ENCODE measurements at regions not wholly inside any gene's neighbourhood (a gene's known extent, or its start where the extent isn't known, plus 50 kb on each side); places are given as distances from the start of the nearest gene placed in this dataset.
"Not testable (repeated sequence)": the region's sequence is repeated elsewhere in the genome, so short reads cannot be mapped to it uniquely, and the experiment has no call there.

- not testable (repeated sequence) for H3K27me3 ChIP-seq (ENCODE audit: insufficient read depth, poor library complexity, severe bottlenecking); H3K4me3 ChIP-seq (replicated peaks; ENCODE audit: insufficient read depth, low read length); H3K27ac ChIP-seq (replicated peaks)
- peak; percentile 56; the same call in 1 of the 2 replicates for TF ChIP-seq SPI1 (IDR thresholded peaks at IDR 0.05; ENCODE audit: borderline replicate concordance, low read depth)
- peak in 1 of 2 experiments; percentile 63 for DNase-seq (ENCODE audit: low read depth in 1 of 2, low spot score in 1 of 2)
Observed at GRCh38 chr1:194058268-194058667, 871.9 kb upstream of the B3GALT2 start.

DNA sequence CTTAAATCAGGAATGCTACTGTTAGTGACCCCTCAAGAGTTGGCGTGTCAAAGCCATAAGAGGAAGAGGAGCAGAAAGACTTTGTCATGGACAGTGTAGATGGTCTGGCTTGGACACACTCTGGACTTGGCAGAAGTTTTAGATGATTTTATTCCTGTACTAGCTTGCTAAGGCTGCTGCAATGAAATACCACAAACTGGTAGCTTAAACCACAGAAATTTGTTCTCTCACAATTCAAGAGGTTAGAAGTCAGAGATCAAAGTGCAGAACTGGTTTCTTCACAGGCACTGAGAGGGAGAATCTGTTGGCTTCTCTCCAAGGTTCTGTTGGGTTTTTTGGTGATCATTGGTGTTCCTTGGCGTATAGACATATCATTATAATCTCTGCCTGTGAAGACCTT, 869.8 kb upstream of the B3GALT2 start:
- no peak overlapping the region for H3K4me3 ChIP-seq (replicated peaks; ENCODE audit: insufficient read depth, low read length)
- no peak for TF ChIP-seq CTCF (IDR thresholded peaks at IDR 0.05; ENCODE audit: insufficient read depth, low read length)
- TF ChIP-seq SPI1 (IDR thresholded peaks at IDR 0.05; ENCODE audit: borderline replicate concordance, low read depth) = no peak; the same call in 1 of the 2 replicates
- no peak for TF ChIP-seq GABPA (IDR thresholded peaks at IDR 0.05; ENCODE audit: low read depth)
- TF ChIP-seq, protein P1, sequence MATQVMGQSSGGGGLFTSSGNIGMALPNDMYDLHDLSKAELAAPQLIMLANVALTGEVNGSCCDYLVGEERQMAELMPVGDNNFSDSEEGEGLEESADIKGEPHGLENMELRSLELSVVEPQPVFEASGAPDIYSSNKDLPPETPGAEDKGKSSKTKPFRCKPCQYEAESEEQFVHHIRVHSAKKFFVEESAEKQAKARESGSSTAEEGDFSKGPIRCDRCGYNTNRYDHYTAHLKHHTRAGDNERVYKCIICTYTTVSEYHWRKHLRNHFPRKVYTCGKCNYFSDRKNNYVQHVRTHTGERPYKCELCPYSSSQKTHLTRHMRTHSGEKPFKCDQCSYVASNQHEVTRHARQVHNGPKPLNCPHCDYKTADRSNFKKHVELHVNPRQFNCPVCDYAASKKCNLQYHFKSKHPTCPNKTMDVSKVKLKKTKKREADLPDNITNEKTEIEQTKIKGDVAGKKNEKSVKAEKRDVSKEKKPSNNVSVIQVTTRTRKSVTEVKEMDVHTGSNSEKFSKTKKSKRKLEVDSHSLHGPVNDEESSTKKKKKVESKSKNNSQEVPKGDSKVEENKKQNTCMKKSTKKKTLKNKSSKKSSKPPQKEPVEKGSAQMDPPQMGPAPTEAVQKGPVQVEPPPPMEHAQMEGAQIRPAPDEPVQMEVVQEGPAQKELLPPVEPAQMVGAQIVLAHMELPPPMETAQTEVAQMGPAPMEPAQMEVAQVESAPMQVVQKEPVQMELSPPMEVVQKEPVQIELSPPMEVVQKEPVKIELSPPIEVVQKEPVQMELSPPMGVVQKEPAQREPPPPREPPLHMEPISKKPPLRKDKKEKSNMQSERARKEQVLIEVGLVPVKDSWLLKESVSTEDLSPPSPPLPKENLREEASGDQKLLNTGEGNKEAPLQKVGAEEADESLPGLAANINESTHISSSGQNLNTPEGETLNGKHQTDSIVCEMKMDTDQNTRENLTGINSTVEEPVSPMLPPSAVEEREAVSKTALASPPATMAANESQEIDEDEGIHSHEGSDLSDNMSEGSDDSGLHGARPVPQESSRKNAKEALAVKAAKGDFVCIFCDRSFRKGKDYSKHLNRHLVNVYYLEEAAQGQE (IDR thresholded peaks at IDR 0.05; ENCODE audit: insufficient replicate concordance, low read depth) = no peak
- TF ChIP-seq POLR2AphosphoS5 (IDR thresholded peaks at IDR 0.05; ENCODE audit: low read depth) = no peak
- H3K27me3 ChIP-seq (ENCODE audit: insufficient read depth, poor library complexity, severe bottlenecking) = no peaks in the 10 kb centered on the region
- peak overlapping the region; percentile 6; the same call in 1 of the 2 replicates for H3K27ac ChIP-seq (replicated peaks)
- DNase-seq (ENCODE audit: low read depth in 1 of 2, low spot score in 1 of 2) = peak in 1 of 2 experiments; percentile 21

DNA sequence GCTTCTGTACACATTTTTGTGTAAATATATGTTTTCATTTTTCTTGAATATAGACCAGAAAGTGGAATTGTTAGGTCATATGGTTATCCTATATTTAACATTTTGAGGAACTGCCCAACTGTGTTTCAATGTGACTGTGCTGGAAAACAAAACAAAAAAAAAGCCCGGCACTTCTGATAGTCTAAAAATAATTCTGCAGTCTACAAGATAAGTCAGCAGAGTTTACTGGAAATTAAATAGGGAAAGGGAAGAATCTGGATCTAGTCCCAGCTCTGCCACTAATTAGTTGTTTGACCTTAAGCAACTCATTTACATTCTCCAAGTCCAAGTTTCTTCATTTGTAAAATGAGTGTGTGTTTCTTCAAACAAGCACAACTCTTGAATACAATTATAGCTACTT, 869.1 kb upstream of the B3GALT2 start:
- Histone ChIP-seq H3K27ac (replicated peaks) (peak overlapping the region; percentile 6; the same call in 1 of the 2 replicates), H3K4me3 (replicated peaks; ENCODE audit: insufficient read depth, low read length) (no peak overlapping the region), H3K27me3 (ENCODE audit: insufficient read depth, poor library complexity, severe bottlenecking) (no peaks in the 10 kb centered on the region)
- TF ChIP-seq POLR2AphosphoS5 (IDR thresholded peaks at IDR 0.05; ENCODE audit: low read depth) (no peak), CTCF (IDR thresholded peaks at IDR 0.05; ENCODE audit: insufficient read depth, low read length) (no peak), SPI1 (IDR thresholded peaks at IDR 0.05; ENCODE audit: borderline replicate concordance, low read depth) (peak; percentile 37; the same call in 1 of the 2 replicates)
- DNase-seq (ENCODE audit: low read depth in 1 of 2, low spot score in 1 of 2) = no peak

DNA sequence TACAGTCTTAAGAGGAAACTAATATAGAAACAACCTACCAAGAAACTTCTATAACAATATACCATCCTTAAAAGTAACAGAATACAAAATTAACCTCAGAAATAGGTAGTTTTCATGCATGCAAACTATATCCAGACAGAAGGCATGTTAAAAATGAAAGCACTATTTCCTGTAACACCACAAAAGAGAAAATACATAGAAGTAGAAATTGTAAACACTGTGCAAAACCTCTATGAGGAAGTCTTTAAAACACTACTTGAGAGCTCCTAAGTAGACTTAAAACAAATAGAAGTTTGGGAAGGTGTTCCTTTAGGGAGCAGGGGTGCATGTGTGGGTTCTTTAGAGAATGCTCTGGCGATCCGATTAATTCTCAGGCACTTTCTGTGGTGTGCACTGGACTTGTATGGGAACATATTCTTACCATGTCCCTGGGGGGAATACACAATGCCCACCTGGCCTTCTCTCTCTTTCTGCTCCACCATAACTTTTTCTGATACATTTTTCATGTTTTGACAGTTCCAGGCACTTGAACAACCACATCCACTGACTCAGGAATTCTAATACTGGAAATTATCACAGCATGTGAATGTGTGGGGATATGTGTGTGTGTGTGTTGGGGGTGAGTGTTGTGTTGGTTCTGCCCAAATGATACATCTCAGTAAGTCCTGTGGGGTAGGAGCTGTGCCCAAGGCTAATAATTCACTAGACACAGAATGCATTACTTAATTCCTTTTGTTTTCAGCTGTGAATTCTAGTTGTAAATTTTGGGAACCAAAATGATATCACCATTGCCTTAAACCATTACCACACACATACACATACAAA, 866.3 kb upstream of the B3GALT2 start:
- Histone ChIP-seq H3K27me3 (ENCODE audit: insufficient read depth, poor library complexity, severe bottlenecking) (no peaks in the 10 kb centered on the region), H3K4me3 (replicated peaks; ENCODE audit: insufficient read depth, low read length) (no peak overlapping the region), H3K27ac (replicated peaks) (no peak overlapping the region)
- no peak for DNase-seq (ENCODE audit: low read depth in 1 of 2, low spot score in 1 of 2)
- TF ChIP-seq POLR2AphosphoS5 (IDR thresholded peaks at IDR 0.05; ENCODE audit: low read depth) (no peak), SPI1 (IDR thresholded peaks at IDR 0.05; ENCODE audit: borderline replicate concordance, low read depth) (peak; percentile 21; the same call in 1 of the 2 replicates)

GRCh38 chr1:194047921-194048320, 861.5 kb upstream of the B3GALT2 start:
- H3K4me3 ChIP-seq (replicated peaks; ENCODE audit: insufficient read depth, low read length) = no peak overlapping the region
- no peak for TF ChIP-seq GABPA (IDR thresholded peaks at IDR 0.05; ENCODE audit: low read depth)
- TF ChIP-seq SPI1 (IDR thresholded peaks at IDR 0.05; ENCODE audit: borderline replicate concordance, low read depth) = no peak
- TF ChIP-seq CTCF (IDR thresholded peaks at IDR 0.05; ENCODE audit: insufficient read depth, low read length) = no peak
- no peak for TF ChIP-seq POLR2AphosphoS5 (IDR thresholded peaks at IDR 0.05; ENCODE audit: low read depth)
- TF ChIP-seq, protein P1 (IDR thresholded peaks at IDR 0.05; ENCODE audit: insufficient replicate concordance, low read depth) = no peak

More at GRCh38 chr1:194047921-194048320, 861.5 kb upstream of the B3GALT2 start:
- no peaks in the 10 kb centered on the region for H3K27me3 ChIP-seq (ENCODE audit: insufficient read depth, poor library complexity, severe bottlenecking)
- H3K27ac ChIP-seq (replicated peaks) = no peak overlapping the region
- DNase-seq (ENCODE audit: low read depth in 1 of 2, low spot score in 1 of 2) = no peak

Measured in HL-60 (cell line).